Embryonic facial prominence (tissue), 1 donor: ENCODE measurements at regions not wholly inside any gene's neighbourhood (a gene's known extent, or its start where the extent isn't known, plus 50 kb on each side); places are given as distances from the start of the nearest gene placed in this dataset.

ENCODE experiments used
- DNase-seq: peaks from one replicate; pipeline ENCODE4 v3.0.0-alpha.2; 2016; ENCODE audit errors: extremely low spot score

DNA sequence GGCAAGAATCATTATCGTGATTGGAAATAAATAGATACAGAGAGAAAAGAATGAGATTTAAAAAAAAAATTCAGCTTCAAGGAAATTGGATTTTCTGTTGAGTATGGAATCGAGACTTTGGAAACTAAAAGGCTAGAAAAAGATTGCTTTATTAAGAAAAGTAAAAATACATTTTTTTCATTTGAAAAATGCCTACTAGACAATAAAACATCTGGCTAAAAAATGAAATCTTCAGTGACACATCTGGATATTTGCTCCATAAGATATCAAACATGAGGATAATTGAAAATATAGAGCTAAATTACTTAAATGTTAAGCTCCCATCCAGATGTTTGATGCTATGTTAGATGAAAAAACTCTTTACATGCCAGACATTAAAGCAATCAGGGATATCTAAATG is 879.5 kb downstream of the TSN start:
- DNase-seq: no peak

DNA sequence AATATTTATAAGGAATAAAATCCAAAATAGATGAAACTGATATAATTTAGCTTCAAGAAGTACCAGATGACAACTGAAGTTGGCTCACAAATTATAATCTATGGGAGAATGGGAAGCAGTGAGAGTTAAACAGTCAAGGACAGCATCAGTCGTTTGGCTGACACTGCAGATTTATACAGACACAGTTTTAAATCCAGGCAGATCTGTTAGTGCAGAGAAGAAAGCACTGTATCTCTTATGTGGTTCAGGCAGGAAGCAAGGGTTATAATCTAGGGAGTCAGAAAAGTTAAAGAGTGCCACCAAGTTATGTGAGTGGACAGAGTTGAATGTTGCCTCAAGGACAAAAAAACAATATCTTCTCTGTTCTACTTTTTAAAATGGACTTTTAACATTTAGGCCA is 880.2 kb downstream of the TSN start:
- no peak for DNase-seq

DNA sequence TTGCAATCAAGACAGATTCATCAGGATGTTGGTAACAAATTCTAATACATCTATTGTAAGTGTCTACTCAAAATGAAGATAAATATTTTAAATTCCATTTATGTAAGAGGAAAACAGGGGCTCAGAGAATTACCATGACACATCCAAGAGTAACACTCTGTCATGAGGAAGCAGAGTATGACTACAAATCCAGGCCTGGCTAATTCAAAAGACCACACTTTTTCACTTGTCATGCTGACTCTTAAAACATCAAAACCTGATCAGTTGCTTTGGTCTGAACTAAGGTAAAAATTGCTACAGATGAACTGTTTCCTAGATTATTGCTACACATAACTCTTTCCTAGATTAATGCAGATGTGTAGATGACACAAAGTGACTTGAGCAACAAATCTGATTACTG is 880.6 kb downstream of the TSN start:
- no peak for DNase-seq

DNA sequence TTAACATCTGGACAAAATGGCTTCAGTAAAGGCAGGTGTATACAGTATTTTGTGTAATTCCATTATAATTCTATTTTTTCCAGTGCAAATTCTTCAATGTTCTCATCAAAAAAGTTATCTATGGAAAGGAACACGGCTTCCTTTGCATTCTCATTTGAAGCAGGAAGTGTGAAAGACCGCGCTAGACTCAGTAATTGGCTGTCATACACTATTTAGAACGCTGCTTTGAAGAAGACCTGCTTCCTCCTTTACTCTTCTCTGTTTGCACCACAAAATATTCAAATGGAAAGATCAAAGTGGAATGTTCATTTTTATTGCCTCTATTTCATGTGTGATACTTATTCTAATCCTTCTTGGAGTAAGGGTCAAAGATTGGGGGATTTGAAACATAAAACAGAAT is 883.7 kb downstream of the TSN start:
- DNase-seq: no peak

DNA sequence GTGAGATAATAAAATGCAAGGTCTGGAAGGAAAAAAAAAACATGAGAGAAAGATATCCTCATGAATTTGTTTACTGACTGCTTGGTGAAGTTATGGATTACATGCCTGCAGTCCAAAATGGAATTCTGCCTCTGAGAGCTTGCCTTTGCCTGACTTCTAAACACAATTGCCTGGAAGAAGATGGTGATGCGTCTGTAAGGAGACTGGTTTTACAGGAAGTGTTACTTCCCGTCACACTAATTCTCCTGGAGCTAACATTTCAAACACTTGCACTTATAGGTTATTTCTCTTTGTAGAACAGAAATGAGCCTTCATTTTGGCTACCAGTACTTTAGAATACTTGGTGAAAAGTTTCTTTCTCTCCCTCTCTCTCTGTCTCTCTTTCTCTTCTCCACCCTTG is 884.3 kb downstream of the TSN start:
- DNase-seq: no peak

DNA sequence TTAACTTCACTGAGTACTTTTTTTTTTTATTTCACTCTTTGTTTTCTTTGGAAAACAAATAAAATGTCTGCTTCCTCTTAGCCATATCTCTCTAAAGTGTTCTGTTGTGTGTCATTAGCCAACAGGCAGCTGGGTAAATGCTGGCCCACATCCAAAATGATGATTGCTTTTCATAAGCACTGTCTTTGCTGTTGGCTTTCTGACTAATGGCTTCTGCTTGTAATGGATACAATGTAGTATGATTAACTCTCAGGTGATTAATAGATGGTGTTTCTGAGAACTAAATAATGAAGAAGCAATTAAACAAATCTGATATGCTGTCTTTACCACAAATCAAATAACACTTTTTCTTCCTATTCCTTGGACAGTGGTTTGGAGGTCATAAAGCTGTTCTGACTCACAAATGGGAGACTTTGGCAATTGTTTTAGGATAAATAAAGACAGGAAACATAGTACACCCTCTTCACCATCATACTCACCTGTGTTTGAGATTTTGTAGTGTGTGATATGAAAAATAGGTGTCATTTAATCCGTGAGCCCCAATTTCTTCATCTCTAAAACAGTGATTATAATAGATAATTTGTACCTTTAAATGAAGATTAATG is 888.4 kb downstream of the TSN start:
- DNase-seq: no peak

DNA sequence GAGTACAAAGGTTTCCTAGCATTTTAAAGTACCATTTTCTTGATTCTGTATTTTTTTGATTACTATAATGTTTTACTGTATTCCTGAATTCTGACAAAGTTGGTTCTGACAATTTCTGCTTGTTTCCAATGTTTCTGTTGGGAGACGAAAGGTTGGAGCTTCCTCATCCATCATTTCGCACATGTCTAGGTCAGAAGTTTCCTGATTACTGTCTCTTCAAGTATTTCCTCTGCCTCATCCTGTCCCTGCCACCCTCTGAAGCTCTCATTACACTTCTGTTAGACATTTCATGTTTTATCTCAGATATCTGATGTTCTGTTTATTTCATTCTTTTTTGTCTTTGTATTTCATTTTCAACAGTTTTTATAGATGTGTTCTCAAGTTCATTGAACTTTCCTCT is 895.8 kb downstream of the TSN start:
- no peak for DNase-seq

DNA sequence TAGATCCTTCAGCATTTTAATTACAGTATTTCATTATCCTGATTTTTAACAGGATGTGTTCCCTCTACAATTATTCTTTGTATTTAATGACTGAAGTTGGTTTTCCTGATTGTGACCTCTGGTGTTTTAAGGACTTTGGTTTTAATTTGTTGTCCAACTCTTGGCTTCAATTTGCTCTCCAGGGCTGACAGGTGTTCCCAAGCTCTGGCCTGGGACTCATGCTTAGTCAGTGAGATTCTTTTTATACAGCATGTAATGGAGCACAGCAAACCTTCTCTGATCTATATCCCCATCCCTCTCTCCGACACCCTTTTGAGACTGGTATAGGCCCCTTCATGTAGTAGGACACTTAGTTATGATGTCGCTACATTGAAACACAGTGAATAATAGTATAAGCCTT is 896.3 kb downstream of the TSN start:
- DNase-seq: no peak

DNA sequence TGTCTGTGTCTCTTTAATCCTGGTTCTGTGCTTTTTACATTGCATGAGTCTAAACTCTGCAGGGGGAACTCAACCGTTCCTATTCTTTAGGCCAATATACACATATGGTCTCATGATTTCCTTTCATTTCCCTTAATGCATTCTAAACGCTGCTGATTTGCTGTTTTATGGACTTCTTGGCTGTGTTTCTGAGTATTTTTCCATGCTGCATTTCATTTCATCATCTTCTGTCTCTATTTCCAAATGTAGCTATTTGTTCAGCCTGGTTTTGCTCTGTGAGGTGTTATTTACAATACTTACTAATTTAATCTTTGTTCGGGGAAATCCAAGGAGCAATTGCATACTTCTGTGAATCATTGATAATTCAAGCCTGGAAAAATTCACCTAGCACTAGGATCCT is 897.2 kb downstream of the TSN start:
- peak; percentile 14 for DNase-seq

DNA sequence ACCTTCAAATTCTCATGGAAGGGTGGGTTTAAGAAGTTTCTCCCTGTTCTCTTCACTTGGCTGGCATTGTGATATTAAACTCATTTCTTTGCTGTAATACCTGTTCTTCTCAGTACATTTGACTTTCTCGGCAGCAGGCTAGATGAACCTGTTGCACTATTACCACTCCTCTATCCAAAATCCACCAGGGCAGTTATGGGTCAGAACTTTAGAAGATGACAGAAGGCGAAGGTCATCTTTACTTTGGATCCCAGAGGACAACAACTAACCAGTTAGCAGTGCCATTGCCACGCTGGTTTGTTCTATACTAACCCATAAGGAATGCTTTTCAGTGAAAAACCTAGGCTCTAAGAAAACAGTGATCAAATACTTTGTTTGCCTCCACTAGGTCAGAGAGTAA is 901.0 kb downstream of the TSN start:
- DNase-seq: no peak

DNA sequence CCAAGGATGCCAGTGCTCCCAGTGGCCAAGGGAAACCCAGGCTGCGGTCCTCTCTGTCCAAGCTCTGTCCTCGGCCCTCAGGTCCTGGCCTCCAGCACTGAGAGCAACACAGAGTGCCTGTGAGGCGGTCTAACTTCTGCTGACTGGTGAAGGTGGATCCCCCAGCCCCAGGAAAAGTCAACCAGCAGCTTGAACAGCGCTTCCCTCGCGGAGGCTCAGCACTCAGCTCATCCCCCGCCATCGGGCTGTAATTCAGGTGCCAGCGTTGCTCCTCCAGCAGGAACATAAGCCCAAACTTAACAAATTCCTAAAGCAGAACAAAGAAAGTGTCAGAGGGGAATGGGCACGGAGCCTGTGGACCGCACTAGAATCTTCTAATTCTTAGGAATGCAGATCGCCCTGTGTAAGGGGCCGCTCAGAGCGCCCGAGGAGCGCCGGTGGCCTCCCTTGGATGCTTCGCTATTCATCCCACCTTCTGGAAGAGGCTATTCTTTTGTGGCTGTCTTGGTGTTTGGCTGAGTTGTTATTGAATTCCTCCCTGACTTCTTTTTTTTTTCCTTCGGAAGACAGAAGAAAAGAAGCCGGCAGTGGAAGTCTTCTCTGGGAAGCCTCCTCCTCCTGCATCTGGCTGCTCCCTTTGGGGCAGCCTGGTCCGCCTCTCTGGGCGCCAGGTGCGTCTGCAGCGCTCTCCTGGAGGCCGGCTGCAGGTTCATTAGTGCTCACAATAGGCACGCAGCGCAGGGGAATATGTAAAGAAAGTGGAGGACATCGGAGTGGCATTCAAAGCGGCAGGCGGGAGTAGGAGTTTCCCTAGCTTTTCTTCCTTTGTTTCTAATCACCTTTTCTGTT is 905.6 kb downstream of the TSN start:
- no peak for DNase-seq

DNA sequence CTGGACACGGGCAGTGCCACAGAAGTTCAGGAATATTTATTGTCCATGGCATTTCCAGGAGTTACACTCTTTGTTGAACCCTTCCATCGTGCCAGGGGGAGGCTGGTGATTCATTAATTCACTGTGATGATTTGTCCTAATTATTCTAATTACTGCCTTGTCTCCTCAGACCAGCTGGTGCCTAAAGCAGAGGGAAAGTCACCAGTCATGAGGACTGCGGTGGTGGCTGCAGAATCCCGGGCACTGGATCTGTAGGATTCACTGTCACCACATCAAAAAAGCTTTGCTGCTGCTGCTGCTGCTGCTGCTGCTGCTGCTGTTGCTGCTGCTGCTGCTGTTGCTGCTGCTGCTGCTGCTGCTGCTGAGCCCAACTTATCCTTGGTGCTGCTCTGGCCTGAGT is 908.2 kb downstream of the TSN start:
- no peak for DNase-seq

DNA sequence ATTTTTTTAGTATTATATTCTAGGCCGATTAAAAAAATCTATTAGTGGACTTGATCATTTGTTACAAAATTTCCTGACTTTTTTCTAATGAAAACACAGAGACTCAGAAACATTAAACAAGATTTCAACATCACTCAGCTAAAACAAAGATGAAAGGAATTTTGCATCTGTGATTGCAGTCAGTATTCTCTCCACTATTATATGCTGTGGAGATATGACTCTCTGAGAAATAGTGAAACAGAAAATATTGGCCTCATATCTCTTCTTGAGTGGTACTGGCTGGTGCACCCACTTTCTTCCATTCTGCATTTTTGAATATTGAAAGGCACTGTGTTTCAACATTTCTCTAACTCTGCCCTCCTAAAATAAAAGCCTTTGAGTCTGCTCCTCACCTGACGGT is 914.2 kb downstream of the TSN start:
- DNase-seq: no peak

DNA sequence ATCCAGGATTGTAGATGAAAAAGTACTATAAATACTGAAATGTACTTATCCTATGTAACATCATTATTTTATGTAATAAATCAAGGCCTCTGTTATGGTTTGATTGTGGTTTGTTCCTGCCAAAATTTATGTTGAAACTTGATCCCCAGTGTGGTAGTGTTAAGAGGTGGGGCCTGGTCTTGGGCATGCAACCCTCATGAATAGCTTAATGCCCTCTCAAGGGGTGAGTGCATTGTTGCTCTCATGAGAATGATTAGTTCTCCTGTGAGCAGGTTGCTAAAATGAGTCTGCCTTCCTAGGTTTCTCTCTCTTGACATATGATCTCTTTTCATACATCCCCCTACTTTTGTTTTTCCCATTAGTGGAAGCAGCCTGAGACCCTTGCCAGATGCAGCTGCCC is 915.4 kb downstream of the TSN start:
- DNase-seq: no peak

DNA sequence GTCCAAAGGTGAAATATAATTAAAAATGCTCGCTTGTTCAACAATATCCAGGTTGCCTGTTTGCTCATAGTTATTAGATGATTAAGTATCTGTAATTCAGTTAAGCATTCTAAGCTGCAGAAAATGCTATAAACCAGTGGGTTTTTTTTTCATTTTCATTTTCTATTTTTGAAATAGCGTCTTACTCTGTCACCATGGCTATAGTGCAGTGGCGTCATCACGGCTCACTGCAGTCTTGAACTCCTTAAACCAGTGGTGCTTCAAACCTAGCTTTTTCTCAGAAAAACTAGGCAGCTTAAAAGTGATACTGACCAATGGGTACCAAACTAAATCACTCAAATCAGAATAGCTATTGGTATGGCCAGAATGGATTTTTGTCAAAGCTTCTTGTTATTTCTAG is 925.2 kb downstream of the TSN start:
- no peak for DNase-seq

DNA sequence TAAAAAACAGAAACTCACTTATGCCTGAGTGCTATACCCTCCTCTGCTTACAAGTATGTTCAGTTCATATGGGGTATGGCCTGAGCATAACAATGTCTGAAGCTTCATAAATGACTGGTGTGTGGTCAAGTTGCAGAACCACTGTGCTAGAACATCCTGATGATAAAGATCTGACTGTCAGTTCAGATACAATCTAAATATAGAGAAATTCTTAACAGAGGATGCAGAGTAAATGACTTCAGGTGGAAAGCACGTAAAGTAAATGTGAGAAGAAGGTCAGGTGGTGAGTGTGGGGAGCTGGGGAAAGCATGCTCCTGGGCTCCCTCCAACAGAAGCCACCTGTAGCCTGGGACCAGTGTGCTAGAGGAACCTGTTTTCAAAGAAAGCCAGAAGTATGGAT is 926.2 kb downstream of the TSN start:
- DNase-seq: no peak

DNA sequence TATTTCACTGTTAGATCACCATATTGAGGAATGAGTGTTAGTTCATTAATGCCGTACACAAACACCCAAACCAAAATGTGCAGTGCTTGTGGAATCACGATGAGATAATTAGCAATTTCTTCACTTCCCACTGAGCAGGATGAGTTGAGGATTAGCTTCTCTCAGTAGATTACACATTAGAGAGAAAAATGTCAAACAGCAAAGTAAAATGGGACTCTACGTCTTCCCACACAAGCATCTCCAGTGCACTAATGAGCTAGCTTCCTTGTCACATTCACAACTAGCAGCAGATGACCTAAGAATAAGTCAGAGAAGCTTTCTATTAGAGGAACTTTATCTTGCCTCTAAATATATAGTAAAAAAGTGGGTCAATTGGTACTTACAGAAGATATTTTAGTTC is 926.9 kb downstream of the TSN start:
- no peak for DNase-seq

DNA sequence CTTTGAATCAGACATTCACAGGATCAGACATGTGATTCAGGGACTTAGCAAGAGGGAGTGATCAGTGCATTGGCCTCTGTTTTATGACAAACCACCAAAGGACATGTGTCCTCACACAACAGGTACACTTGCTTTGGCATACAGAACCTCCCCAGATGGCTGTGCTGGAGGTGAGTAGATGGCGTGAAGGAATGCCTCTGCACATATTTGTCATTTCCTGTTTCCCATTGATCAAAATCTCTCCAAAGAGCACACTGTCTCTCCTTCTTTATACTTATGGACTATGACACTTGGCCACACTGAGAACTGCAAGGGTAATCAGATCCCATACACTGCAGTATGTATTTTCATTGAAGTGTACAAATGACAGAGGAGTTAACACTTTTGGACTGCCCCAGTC is 927.6 kb downstream of the TSN start:
- no peak for DNase-seq

DNA sequence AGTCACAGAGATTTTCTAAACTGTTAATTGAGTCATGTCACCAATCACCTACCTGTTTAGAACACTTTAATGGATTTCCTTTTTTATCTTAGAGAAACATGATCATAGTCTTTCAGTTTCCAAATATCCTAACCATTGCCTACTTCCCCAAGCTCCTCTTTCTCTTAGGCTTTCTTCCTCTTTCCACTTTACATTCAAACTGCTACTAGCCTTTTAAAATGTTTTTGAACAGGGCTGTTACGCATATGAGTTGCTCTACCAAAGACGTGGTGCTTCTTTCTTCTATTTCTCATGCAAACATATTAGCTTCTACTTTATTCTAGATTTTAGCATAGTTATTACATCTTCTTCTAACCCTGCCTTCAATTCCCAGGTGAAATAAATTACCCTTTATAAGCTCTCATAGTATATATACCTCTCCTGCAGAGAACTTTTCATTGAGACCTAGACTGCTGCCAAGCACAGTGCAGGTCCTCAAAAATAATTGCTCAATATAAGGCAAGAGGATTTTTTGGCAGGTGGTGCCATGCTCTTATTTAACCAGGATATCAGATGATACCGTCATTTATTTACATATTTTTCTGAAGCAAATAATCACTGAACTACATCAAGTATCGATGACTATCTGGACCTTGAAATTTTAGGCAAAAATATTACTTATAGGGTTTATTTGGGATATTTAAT is 937.1 kb downstream of the TSN start:
- DNase-seq: no peak

DNA sequence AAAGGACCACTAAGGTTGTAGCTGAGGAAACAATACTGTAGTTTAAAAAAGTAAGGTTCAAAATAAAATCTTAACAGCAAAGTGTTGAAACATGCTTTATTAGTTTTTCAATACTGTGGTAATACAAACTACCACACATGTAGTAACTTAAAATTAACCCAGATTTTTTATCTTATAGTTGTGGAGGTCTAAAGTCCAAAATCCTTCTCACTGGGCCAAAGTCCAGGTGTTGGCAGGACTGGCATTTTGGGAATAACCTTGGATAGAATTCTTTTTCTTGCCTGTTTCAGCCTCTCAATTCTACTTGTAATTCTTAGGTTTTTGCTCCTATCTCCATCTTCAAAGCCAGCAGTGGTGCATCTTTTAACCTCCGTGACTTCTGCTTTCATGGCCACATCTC is 942.0 kb downstream of the TSN start:
- no peak for DNase-seq

DNA sequence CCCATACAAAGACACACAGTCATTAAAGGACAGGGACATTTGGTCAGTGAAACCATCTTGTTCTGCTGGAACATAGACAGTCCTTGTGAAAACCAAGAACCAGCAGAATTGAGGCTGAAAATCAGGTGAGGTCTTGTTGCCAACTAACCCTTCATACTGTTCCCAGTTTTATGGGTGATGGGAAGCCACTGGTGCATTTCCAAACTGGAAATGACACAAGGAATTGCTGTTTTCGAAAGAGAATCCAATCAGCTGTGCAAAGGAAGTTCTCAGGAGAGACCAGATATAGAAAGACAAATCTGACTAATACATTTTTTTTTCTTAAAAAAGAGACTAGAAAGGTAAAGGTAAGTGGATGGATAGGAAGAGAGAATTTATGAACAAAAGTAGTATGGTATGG is 948.2 kb downstream of the TSN start:
- no peak for DNase-seq

DNA sequence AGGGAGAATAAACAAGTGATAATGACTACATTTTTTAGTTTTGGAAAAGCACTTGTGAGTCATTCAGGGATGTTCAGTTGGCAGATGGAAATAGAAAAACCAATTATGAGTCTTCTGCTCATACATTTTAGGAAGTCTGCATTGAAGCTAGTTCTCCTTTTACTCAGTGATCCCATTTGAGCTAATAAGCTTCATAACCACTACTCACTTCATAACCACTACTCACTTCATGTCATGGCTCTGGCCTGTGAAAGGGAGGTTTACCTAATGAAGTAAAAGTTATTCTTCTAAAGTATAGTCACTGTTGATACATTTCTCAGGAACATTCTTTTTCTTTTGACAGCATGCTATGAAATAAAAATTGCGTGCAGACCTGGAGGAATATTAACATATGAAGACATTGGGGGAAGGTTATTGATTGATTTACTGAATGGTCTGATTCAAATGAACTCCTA is 948.7 kb downstream of the TSN start:
- no peak for DNase-seq

DNA sequence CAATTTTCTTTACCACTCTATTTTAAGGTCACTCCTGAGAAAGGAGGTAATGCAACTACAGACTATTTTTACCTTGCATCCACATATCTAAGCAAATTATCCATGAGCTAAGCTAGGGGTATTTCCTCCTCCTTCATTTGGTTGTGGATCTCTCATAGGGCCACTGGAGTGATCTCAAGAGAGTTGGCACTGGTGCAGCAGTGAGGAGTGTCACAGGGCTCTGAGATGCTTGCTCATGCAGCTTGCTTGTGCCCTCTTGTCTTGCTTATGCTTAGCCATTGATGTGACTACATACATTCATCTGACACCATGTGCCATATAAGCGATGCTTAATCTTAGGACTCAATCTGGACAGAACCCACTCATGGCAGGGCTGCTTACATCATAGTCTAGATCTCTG is 950.3 kb downstream of the TSN start:
- DNase-seq: no peak
